HG03039 (cell line): ENCODE measurements at regions not wholly inside any gene's neighbourhood (a gene's known extent, or its start where the extent isn't known, plus 50 kb on each side); places are given as distances from the start of the nearest gene placed in this dataset.
"Not testable (repeated sequence)": the region's sequence is repeated elsewhere in the genome, so short reads cannot be mapped to it uniquely, and the experiment has no call there.

Experiments used
- ATAC-seq: cut with Tn5 transposase; IDR thresholded peaks from one replicate; pipeline ENCODE4 v1.9.1; 2021; ENCODE audit warnings: mild to moderate bottlenecking, moderate library complexity; ENCODE audit not compliant: unreplicated experiment

DNA sequence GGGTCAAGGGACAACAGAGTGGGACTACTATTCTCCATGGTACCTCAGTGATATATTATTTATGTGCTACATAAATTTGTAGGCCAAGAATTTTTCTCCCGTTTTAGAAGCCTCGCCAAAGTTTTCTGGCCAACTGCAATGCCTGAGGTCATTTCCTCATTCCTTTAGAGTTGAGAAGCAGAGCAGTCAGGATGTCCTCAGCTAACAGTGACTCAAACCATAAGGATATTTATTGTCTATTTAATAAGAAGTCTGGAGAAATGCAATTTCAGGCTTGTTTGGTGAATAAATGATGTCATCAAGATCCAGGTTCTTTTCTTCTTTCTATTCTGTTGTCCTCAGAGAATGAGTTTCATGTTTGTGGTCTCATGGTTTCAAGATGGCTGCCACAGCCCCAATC is 91.0 kb downstream of the ADCYAP1 start:
- ATAC-seq, result no peak

DNA sequence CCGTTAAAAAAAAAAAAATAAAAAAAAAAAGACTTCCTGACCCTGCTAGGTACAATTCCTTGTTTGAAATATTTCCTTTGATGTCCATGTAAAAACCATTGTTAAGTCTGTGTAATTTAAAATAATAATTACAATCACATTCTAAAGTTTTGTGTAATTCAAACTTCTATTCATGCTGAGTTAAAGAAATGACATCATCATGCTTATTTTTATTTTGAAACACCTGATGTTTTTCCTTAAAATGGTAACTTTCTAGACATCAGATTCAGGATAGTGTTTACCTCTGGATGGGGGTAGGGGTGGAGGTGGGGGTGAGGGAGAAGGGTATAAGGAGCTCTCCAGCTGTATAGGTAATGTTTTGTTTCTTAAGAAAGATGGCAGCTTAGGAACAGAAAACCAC is 92.8 kb downstream of the ADCYAP1 start:
- ATAC-seq, result no peak

DNA sequence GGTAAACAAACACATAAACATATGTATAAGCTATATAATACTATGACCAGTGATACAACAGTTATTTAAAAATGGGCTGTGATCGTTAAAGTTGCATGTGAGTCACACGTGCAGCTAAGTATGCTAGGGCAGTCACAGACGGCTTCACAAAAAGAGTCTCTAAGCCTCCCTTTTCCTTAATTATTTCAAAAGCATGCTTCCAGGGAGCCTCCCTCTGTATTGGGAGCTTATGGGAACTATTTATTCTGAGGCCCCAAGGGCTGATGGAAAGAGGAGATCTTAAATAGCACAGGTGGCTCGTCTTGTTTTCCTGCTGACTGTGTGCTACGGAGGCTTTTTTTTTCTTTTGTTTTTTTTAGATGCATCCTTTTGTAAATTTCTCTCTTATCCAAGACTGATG is 94.3 kb downstream of the ADCYAP1 start:
- ATAC-seq, result no peak

DNA sequence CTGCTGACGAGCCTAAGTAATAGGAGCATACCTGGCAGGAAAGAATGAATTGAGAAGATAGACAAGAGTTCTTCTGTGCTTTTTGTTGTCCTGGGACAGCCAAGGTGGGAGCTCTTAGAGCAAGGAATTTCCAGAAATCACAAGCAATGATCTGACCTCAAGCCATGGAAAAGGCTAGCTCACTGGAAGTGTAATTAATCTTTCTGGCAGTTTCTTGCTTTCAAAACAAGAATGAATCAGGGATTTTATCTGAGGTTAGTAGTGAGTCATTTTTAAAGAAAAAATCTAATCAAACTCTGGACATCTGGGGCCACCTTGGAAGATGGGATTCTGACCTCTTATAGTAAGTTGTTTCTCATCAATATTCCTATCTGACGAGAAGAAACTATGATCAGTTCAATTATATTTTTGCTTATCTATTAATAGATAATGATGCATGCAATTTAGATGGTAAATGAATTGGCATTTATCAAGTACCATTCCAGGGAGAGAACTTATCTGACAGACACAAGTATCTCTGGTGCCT is 98.0 kb downstream of the ADCYAP1 start:
- no peak for ATAC-seq

DNA sequence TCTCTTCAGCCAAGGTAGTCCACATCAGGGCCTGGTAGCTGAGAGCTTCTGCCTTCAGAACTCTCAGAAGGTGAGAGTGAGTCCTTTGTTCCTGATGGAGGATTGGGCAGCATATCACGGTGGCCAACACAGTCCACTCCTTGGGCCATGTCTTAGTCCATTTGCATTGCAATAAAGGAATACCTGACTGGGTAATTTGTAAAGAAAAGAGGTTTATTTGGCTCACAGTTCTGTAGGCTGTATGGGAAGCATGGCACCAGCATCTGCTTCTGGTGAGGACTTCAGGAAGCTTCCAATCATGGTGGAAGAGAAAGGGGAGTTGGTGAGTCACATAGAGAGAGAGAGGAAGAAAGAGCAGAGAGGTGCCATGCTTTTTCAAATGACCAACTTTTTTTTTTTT is 98.8 kb downstream of the ADCYAP1 start:
- ATAC-seq, result no peak

DNA sequence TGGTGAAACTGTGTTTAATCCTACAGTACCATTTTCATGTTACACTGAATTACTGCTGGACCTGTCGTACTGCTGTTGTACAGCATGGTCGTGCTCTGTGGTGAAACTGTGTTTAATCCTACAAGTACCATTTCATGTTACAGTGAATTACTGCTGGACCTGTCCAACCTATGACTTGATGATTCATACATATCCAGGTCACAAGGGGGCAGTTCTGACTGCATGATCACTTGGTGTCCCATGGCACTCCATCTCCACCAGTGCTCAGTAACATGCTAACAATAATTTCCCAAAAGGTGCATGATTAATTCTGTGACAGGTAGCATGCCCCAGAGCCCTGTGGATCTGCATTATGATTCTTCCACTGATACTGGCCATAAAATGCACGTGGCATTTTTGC is 101.6 kb downstream of the ADCYAP1 start:
- no peak for ATAC-seq

DNA sequence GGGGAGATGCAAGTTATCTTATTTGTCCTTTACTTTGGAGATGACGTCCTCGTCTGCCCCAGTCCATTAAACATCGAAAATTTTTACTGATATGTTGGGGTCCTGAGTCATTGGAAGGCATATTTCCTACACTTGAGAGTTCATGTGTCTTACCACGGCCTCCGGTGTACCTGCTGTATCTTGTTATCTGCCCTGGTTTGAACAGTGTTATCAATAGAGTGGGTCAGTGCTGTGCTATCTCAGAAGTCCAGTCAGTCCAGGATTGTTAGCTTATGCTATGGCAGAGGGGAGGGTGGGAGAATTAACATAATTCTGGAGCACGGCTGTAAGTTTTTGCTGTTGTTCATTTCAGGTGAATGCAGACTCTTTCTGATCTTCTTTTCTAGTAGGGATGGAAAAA is 102.3 kb downstream of the ADCYAP1 start:
- ATAC-seq, result no peak

DNA sequence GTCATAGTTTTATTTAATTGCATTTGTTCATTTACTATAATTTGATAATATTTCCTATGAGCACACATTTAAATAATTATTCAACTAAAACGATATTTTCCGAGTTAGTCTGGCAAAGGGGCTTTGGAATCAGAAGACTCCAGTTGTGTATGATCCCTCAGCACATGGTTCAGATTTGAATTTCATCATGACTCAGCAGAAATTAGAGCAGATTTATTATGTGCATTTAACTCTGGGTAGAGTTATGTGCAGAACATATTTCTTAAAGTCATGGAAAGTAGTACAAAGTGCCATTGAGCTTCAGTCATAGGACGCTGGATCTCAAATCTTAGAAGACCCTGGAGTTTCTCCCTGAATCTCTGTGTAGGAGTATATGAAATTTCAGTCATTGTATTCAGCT is 106.7 kb downstream of the ADCYAP1 start:
- ATAC-seq, result no peak

DNA sequence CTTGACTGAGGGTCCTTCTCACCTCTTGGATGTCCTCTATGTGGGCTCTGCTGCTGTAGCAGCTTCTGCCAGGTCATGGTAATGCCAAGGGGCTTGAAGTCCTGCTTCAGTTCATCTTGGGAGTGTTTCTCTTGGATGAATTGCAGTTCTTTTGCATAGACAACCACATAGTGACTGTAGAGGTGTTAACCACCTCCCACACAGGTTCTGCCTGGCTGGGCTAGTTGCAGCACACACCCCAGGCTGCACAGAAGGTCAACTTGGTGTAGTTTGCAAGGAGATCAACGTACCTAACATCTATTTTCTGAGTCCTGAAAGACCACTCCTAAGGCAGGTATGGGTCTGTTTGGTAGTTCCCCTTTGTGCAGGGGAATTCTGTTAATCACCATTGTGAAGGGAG is 108.1 kb downstream of the ADCYAP1 start:
- no peak for ATAC-seq

DNA sequence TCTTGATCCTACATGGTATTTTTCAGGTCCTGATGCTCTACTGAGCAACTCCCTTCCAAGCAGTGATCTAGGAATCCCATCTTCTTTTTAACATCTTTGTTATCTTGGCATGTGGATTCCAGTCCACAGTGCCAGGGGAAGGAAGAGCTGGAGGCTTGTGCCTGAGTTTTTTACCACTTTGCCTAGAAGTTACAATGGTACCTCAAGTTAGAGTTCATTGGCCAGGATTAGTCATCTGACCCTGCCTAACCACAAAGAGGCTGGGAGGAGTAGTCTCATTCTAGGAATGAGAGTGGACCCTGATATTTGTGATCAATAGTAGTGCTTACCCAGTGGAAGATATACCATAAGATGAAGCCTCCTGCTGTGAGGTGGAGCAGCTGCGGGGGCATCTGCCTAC is 109.3 kb downstream of the ADCYAP1 start:
- ATAC-seq, result no peak

DNA sequence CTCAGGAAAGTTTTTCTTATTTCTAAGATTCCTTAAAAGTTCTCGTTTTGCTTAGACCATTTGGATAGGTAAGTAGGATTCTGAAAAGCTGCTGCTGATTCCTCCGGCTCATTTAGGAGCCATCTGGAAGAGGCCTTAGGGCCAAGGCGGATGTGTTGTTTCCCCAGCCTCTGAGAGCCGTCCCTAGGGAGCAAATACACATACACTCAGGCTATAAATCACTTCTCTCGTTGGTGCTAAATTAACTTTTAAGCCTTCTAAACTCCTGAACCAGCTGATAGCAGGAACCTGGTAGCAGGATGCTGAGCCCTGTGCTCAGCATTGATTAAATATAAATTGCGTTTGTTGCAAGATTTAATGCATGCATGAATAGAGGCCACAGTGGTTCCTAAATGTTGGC is 109.8 kb downstream of the ADCYAP1 start:
- ATAC-seq, result no peak

DNA sequence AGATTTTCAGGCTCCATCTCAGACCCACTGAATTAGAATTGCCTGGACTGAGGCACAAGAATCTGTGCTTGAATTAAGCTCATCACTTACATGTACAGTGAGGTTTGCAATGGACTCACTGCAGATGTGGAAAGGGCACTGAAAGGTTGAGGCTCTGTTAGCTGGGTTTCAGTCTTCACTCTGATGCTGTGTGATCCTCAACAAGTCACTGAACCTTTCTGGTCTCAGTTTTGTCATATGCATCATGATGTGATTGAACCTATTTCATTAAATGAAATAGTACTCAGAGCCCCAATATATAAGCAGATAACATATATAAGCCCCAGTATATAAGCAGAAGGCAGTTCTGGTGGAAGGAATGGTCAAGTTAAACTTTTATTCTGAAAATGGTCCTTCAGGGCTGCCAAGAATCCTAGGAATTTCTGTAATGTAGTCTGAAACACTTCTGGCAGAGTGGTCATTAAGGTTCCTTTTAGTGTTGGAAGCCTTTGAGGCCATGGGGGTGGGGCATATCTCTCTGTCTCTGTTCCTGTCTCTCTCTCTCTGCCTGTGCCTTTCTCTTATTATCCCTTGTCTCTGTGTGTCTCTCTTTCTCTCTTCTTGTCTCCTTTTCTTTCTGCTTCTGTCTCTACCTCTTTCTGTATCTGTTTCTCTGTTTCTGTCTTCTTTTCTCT is 110.4 kb downstream of the ADCYAP1 start:
- ATAC-seq, result no peak

DNA sequence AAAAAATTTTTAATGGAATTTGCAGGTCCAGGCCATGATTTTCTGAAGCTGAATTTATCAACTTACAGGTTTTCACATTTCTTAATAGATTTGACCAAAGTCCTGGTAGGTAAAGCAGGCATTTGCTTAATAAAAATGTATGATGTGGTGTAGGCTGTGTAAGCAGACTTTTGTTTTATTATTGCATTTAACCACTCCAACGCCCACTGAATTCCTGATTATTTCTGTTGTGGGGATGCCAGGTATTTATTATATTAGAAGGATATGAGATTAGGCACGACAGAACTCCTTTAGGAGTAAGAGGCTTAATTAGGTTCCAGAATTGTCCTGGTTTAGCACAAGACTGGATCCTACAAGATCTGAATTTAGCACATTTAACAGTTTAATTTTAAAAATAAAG is 111.1 kb downstream of the ADCYAP1 start:
- no peak for ATAC-seq

DNA sequence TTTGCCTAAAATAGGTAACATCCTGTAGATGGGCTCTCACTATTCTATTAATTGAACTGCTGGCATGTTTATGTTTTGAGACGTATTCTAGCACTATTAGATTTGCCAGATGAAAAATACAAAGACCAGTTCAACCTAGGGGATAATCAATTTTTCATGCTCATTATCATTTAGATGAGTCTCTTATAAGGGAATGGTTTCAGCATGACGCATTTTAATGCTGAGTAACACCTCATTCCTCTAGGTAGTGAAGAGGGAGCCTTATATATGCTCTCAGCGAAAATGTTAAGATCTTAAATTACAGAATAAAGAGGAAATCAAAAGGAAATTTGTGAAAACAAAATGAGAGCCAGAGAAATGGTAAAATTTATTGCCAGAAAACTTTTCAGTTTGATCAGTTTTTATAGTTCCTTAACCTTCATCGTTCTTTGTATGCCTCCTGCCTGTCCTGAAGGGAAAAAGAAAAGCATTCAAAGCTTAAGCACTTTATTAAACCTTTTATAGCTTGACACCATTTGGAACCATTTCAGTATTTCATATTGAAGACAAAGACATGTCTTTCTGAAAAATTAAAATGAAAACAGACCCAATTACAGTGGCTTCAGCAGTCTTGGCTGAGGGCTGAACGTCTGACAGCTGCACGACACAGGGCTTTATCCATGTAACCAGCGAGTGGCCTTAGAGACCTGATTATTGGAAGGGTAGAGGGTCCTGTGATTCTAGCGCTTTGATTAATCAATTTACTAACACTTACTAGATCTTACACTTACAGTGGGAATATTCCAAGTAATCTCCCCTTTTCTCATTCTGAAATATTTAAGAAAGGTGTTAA is 112.8 kb downstream of the ADCYAP1 start:
- no peak for ATAC-seq

DNA sequence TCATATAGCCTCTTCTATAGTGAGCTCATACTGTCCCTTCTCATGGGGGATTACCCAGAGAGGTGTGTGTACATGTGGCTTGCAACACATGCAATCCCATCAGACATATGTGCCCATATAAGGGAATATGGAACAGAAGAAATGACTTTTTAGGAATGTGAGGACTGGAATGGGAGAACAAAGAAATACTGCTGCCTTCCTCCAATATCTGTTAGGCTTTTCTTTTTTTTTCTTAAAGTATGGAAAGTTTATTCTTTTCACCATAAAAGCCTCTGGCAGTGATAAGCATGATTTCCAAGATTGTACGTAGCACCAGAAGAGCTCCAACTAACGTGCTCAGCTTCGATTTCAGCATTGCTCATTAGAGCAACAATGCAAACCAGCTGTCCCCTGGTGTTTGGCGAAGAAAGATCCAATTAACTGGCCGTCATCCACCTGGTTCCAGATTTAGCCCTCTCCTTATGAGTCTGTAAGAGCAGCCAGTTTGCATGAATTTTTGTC is 113.6 kb downstream of the ADCYAP1 start:
- no peak for ATAC-seq

DNA sequence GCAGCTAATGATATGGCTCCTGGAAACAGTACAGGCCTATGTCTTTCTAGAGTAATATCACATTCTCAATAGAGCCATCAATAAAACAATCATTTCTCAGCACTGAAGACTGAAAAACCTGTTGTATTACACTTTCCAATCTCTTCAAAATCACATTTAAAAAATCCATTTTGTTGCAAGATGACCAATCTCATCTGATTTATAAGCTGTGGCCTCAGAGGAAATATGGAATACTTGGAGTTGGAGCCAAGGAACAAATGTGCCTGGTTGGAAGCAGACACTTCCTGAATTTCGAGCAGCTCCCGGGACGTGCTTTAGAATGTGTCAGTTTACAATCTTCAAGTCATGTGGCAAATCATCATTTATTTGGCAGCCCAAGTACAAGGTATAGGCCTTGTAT is 114.5 kb downstream of the ADCYAP1 start:
- no peak for ATAC-seq

DNA sequence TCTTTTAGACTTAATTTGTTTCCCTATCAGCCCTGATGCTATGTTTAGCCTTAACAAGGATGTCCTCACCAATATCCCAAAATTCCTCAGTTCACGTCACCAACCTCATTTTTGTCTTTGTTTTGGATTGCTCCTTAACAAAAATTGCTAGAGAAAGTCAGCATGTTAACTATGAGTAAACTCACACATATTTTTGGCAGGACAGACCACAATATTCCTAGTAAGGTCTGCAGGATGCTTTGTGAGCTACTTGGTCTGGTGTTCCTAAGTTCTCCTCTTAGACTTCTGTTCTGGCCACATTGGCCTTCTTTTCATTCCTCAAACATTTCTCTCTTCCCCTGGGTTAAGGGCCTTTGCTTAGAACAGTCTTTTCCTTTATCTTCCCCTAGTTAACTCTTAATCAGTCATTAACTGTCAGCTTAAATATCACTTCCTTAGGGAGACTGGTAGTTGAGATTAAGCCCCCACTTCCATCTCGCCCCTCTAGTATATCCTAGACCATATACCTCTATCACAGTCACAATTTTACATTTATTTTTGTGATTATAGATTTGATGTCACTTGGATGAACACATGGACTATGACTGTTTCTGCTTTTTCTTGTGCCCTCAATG is 116.2 kb downstream of the ADCYAP1 start:
- ATAC-seq, result no peak

DNA sequence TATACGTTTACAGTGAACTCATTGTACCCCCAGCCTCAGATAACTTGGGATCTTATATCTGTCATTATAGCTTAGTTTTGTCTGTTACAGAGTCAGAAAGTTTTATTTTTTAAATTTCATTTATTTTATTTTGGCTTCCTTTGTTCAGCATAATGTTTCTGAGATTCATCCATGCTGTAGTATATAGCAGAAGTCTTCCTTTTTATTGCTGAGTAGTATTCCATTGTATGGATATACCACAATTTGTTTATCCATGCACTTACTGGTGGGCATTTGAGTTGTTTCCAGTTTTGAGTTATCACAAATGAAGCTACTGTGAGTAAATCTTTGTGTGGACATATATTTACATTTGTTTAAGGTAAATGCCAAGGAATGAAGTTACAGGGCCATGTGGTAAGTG is 122.3 kb downstream of the ADCYAP1 start:
- no peak for ATAC-seq

DNA sequence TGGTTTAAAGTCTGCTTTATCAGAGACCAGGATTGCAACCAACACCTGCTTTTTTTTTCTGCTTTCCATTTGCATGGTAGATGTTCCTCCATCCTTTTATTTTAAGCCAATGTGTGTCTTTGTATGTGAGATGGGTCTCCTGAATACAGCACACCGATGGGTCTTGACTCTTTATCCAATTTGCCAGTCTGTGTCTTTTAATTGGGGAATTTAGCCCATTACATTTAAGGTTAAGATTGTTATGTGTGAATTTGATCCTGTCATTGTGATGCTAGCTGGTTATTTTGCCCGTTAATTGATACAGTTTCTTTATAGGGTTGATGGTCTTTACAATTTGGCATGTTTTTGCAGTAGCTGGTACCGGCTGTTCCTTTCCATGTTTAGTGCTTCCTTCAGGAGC is 128.4 kb downstream of the ADCYAP1 start:
- not testable (repeated sequence) for ATAC-seq

DNA sequence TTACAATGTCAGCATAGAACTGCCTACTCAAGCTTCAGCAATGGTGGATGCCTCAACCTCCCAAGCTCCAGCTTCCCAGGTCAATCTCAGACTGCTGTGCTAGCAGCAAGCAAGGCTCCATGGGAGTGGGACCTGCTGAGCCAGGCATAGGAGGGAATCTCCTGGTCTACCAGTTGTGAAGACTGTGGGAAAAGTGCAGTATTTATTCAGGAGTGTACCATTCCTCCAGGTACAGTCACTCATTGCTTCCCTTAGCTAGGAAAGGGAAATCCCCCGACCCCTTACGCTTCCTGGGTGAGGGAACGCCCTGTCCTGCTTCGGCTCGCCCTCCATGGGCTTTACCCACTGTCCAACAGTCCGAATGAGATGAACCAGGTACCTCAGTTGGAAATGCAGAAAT is 130.3 kb downstream of the ADCYAP1 start:
- ATAC-seq, result no peak

DNA sequence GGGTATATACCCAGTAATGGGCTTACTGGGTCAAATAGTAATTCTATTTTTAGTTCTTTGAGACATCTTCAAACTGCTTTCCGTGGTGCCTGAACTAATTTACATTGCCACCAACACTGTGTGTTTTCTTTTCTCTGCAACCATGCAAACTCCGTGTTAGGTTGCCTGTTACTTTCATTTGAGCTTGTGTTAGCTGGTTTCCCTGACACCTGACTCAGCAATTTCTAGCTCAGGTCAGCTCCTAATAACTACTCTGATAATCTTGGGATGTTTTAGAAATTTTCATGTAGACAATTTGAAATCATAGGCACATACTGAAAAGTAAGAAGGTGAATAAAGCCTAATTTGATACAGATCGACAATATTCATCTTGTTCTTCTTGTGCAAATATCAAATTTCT is 132.3 kb downstream of the ADCYAP1 start:
- ATAC-seq, result no peak

DNA sequence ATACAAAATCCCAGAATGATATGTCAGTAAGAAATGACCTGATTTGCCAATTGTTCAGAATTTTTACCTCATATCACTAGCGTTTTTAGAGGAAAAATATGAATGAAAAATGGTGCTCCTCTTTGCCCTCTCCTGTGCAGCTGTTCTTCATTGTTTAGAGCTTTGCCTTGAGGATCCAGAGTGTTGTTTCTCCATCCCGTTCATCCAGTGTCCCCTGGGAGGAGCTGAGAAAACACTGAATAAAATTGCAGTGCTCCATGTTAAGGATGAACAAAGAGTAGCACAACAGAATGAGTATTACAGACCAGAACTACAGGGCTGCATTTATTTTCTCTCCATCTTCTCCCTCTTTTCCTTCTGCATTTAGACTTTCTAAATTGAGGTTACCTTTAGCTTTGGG is 133.1 kb downstream of the ADCYAP1 start:
- no peak for ATAC-seq
